NCI-H1092 (cell line): ENCODE measurements at regions not wholly inside any gene's neighbourhood (a gene's known extent, or its start where the extent isn't known, plus 50 kb on each side); places are given as distances from the start of the nearest gene placed in this dataset.
A peak's percentile ranks its signal among the peaks of the same experiment; 100 is the strongest.
"Not testable (repeated sequence)": the region's sequence is repeated elsewhere in the genome, so short reads cannot be mapped to it uniquely, and the experiment has no call there.

Source experiments
- DNase-seq: peaks from one replicate; lab custom pipeline; 2025; lab: John Stamatoyannopoulos, UW

DNA sequence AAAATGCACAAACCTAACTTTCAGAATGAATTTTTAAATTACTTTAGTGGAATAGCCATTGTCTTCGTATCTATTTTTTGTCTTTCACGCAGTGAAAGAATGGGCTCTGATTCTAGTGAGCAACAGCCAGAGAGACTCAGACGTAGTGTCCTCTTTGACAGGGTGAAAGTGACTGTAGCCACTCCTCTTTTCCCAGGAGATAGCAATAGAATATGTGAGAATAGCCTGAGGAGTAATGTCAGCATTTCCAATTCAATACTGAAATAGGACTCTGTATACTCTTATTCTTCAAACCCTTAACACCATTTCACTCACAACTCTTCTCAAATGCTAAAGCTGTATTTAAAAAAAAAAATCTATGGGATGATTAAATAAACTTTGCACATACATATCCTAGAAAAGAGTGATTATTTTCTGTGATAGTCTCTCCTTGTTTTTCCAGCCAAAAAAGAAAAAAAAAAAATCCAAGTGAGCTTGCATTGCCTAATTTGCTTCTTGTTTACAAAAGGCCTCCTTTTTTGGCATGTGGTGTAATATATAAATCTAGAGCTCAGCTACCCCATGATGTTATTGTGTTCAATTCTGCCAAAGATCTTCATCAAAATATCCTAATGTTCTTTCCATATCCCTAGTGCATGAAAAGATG is 626.1 kb upstream of the SLITRK6 start:
- DNase-seq: no peak

DNA sequence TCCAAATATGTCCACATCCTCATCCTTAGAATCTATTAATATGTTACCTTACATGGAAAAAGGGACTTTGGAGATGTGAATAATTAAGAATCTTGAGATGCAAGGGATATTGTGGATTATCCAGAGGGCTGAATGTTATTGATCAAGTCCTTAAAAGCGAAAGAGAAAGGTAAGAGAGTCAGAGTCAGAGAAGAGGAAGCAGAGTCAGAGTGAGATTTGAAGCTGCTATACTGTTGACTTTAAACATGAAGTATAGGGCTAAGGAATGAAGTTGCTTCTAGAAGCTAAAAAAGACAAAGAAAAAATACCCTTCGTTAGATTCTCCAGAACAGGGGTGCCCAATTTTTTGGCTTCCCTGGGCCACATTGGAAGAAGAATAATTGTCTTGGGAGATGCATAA is 627.2 kb upstream of the SLITRK6 start:
- DNase-seq: no peak

DNA sequence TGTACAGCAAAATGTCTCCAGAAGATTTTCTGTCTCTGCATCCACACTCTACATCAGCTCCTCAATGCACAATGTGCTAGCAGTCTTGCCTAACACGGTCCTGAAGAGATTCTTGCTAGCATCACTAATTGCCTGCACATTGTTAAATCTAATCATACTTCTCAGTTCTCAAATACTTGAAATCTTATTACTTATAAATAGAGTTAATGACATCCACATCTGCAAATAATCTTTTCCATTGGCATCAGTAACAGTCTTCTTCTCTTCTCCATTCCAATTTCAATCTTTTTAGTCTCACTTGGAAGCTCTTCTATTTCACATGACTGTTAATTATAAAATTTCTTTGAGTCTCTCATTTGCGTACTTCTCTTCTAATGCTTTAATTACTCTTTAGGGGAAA is 630.5 kb upstream of the SLITRK6 start:
- no peak for DNase-seq

DNA sequence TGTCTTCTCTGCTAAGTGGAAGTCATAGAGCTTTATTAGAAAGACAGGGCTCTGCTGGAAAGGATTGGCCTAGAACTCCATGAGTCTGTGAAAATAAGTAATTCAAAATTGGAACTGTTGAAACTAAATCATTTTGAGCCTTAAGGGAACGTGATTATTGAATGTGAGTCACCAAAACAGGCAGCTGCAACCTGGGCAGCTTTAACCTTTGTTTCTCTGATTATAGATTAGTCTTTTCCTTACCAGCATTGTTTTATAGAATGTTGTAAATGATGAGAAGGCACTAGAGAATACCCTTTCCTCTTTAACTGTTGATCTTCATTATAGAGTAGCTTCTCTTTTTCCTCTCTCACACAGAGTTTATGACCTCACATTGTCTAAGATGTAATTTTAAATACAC is 638.8 kb upstream of the SLITRK6 start:
- no peak for DNase-seq

DNA sequence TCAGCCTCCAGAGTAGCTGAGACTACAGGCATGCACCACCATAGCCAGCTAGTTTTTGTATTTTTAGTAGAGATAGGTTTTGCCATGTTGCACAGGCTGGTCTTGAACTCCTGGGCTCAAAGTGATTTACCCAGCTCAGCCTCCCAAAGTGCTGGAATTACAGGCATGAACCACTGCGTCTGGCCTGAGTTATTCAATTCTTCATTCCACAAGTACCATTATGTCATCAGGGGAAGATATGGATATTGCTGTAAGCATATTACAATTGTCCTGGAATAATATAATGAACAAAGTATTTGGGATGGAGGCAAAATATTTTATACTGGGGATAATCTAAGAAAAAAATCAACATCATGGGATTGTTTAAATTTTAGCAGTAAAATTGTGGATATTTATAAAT is 646.0 kb upstream of the SLITRK6 start:
- no peak for DNase-seq

DNA sequence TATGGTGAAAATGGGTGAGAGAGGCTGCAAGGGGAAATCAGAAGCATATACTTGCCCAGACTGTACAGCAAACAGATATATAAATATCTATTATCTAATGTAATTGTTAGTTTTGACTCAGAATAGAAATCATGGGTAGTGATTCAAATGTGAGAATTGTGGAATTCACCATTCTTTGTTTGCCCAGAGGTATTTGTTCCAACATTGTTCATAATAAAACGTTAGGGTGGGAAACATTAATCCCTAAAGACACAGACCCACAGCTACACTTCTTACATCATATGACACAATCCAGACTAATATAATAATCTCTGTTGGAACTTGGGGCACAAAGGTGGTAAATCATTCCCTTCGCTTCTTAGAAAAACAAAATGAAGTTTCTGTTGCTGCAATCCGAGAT is 646.5 kb upstream of the SLITRK6 start:
- DNase-seq: no peak

DNA sequence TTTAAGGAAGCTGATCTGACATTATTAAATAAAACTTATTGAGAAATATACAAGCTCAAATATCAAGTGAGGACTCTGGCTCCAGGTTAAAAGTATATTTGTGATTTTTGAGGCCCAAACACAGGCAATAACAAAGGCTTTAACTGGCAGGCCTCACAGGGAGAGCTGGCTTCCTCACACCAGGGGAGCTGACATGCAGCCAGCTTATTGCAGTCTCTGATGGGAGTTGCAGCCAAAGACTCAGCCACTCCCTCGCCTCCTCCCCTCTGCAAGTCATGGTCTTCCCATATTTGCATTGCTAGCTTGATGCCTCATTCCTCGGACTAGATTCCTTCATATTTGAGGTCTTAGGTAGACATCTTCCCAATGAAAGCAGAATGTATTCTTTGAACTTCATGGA is 647.1 kb upstream of the SLITRK6 start:
- DNase-seq: no peak

DNA sequence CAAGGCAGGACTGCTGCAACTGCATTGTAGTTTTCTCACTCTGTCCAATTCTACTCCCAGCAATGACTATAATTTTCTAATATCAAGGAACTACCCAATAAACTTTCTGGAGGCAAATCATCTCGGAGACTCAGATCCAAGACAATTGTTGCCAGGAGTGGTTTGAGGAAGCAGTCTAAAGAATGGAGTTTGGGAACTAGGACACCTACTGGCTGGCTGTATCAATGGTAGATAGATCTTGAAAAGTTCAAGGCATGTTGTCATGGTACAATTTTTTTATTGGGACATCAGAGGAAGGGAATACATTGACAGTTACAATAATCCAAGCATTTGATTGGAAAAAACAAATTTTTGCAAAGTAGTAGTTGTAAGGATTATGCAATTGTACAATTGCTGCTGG is 648.3 kb upstream of the SLITRK6 start:
- no peak for DNase-seq

DNA sequence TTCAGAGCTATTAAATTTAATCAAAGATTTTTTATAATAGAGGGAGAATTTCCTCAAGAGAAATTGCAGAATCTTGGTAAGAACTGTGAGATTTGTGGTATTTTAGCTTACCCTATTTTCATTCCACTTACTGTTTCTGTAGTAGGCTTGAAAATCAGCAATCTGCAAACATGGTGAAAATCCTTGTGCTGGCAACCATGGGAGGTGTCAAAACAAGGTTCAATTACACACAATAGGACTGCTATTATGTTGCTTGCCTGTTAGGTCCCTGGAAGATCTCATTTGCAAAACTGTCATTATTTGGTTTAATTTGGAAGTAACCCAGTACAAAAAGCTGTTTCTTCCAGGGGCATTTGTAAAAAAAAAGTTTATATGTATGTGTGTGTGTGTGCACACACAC is 662.8 kb upstream of the SLITRK6 start:
- DNase-seq: no peak

DNA sequence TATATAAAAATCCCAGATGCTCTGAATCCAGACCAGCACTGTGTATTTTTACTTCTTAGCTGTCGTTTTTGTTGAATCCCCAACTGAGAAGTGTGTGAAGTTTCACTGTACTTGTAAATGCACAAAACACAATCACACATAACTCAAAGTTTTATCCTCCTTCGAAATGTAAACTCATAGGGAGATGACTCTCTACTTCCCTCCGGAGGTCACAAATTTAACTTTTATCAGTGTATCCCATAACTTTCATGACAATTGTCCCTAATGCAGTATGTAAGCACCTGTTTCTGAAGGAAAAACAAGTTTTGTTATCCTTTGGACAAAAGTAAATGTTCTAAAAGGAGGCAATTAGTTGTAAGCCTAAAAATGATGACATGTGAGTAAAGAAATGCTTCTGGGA is 665.0 kb upstream of the SLITRK6 start:
- DNase-seq: no peak

DNA sequence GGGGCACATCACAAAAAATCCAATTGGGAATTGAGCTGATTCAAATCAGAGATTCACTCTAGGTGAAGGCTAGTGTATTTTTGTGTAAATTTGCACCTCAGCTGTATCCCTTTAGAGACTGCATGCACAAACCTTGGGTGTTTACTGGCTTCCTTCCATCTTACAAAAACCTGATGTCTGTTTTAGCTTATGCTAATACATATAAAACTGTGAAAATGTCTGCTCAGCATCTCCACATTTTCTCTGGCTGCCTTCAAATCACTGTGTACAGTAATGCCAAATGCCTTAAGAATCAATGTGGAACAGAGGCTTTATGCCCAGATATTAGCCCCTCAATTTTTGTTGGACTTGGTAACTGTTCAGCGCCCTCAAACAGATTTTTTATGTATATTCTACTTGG is 675.8 kb upstream of the SLITRK6 start:
- DNase-seq: no peak

DNA sequence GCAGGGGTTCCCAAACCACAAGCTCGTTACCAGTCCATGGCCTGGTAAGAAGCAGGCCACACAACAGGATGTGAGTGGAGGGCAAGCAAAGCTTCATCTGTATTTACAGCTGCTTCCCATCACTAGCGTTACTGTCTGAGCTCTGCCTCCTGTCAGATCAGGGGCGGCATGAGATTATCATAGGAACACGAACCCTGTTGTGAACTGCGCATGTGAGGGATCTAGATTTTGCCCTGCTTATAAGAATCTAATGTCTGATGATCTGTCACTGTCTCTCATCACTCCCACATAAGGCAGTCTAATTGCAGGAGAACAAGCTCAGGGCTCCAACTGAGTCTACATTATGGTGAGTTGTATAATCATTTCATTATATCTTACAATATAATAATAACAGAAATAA is 677.4 kb upstream of the SLITRK6 start:
- DNase-seq: no peak

DNA sequence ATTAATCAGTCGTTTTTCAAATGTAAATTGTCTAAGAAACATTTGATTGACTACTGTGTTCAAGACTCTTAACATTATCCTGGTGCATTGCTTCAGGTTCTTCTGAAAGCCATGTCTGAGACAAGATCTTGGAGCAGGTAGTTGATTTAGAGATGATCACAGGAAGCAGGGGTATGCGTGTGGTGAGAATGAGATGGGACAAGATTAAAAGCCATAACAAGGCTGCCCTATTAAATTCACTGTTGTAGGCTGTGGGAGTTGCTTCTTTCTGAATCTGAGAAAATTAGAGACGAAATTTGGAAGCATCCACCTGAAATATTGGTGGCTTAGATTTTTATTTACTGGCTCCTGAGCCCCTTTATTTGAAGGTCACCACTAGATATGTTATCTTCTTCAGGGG is 687.4 kb upstream of the SLITRK6 start:
- DNase-seq: no peak

DNA sequence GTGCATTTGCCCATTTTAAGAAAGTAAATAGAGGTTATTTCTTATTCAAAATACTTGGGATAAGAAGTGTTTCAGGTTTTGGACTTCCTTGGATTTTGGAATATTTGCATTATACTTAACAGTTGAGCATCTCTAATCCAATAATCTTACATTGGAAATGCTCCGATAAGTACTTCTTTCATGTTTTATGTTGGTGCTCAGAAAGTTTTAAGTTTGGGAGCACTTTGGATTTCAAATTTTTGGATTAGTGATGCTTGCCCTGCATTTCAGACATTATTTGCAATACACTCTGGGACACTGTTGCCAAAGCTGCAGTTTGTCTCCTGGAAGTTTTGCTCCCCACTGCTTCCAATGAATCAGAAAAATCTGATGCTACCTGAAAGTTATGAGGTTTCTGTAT is 691.9 kb upstream of the SLITRK6 start:
- DNase-seq: no peak

DNA sequence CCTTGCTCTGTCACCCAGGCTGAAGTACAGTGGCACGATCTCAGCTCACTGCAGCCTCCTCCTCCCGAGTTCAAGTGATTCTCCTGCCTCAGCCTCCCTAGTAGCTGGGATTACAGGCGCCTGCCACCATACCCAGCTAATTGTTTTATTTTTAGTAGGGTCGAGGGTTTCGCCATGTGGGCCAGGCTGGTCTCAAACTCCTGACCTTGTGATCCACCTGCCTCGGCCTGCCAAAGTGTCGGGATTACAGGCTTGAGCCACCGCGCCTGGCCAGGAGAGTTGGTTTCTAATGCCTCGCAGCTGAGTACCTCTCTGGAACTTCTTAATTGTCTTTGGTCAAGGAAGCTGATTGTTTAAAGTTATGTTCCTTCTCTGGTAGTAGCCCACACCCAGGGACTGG is 702.7 kb upstream of the SLITRK6 start:
- DNase-seq: not testable (repeated sequence)

DNA sequence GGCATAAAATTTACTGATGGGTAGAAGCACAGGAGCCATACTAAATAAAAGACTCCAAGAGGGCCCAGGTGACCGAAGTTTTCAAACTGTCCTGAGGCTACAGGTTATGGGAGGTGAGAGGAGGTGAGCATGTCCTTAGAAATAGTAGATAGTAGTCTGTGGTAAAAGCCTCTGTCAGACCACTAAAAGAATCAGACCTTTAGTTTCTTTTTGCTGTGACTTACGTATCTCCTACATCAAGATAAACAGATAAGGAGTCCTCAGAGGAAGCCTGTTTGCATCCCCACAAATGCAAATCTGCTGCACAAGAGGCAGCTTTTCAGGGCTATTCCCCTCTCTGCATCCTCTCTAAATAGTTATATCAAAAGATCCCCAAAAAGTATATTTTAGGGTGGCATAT is 711.6 kb upstream of the SLITRK6 start:
- no peak for DNase-seq

DNA sequence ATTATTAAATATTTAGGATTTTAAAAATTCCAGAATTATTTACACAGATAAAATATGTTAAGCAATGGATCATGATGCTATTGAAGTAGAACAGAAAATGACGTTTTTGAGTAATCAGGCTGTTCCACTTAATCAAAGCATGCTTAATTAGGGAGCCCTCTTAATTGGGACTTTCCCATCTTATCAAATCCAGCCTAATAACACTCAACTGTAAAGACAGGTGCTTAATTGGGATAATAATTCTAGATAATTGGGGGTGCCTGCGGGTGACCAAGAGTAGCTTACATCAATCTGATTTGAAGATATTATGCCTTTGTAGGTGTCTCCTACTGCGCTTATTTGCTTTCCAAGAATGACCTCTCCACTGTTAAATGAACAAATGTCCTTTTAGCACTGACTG is 742.2 kb upstream of the SLITRK6 start:
- no peak for DNase-seq

DNA sequence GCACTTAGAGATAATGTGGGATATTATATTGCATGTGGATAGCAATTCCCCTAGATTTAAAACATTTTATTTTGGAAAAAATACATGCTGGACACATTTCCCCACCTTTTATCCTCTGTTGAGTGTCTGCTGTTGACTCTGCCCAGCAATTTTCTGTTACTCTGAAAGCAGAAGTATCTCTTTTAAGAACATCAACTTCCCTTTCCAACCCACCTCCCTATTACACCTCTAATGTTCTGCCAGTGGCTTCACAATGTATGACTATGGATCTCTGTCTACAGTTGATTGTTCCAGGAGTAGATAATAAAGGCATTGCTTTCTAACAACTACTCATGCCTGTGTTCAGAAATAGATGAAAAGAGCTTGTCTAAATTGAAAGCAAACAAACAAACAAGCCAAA is 754.8 kb upstream of the SLITRK6 start:
- DNase-seq: no peak

DNA sequence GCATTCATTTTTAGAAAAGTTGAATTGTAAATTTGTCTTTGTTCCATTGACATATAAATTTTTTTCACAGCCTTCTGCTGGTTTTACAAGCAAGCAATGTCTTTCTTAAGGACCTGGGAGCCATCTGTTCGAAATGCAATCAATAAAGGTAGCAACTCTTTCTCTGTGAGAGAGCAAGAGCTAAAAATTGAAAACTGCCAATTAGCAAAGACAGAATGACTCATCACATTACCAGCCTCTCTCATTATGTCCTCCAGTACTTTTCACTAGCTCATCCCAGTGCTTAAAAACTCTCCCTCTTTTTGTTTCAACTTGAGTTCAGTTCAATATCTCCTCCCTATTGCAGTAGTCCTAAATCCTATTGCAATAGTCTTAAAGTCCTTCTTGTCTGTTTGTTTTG is 760.7 kb upstream of the SLITRK6 start:
- peak; percentile 21 for DNase-seq

DNA sequence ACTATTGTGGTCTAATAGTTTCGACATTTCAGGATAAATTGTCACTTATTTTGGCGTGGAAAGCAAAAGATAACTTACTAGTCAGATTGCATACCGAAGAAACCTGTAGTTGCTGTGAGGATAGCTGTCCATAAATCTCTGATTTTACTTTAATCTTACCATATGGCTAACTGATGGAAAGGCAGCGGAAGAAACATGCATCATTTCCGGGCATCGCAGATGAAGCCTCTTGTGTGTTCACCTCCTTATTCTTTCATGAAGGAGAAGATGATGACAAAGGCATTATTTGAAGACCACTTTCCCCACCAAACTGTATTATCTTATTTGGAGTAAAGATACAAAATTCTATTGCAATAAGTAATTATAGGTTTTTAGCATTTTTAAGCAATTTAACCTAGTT is 763.6 kb upstream of the SLITRK6 start:
- DNase-seq: no peak

DNA sequence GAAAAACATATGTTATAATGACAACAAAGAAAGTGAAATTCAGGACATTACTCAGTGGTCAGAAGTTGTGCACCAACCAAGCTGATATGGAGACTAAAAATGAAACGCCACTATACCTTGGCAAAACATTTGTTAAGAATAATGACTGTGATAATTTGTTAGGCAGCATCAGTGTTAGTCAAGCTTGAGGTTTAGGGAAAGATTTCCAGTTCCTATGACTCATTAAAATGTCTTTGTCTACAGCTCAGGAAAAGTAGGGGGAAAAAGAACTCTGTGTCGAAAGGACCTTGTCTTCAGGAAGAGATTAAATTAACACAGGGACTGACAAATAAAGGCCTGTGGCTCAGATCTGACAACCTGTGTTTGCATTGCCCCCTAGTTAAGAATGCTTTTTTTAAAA is 764.1 kb upstream of the SLITRK6 start:
- DNase-seq: no peak

DNA sequence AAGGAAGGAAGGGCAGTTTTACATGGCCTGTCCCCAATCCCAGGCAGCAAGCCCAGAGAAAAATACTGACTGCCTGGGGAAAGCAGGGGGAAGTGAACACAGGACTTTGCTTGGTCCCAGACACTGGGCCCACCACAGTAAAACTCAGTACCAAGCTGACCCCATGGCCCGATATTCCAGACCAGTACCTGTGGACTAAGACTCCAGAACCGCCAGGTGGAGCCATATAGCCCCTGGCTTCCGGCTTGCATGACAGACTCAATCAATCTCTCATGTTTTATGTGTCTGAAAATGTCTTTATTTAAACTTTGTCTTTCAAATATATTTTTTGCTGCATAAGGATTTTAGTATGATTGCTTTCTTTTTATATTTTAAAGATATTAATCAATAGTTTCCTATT is 767.9 kb upstream of the SLITRK6 start:
- no peak for DNase-seq

DNA sequence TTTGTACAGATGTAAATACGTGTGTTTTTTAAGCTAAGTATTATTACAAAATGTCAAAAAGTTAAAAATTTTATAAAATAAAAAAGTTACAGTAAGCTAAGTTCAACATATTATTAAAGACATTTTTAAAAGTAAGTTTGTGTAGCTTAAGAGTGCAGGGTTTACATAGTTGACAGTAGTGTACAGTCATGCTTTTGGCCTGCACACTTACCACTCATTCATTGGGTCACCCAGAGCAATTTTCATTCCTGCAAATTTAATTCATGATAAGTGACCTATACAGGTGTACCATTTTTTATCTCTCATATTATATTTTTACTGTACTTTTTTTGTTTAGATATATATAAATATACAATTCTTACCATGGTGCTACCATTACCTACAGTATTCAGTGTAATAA is 769.9 kb upstream of the SLITRK6 start:
- DNase-seq: no peak

DNA sequence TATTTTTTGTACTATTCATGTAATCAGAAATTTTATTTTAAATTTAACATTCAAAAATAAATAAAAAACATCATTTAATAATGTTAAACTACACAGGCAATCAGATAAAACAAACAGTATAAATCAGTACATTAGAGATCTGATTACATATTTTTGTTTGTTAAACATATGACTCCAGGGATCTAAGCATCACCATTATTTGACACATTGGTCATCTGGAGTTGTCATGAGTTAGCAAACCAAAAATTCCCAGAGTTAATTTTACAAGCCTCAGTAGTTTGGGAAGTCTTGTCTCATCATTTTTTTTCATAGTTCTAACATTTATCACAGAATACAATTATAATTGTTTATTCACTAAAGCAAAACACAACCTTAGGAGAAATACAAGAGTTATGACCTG is 770.8 kb upstream of the SLITRK6 start:
- no peak for DNase-seq

DNA sequence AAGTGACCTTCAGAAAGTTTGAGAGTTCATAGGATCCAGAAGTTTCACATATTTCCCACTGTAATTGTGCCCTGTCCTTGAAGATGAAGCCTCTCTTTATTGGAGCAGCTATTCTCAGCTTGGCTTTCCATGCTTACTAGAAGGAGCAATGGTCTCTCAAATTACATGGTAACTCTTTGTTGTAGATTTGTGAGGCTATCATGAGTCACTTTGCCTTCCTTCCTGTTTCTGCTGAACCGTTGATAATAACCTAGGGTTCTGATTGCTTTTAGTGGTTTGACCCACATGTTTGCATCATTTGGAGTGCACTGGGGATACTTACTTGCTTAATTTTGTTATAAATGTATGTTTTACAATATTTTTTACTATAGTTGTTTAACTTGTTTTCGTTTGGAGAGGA is 772.9 kb upstream of the SLITRK6 start:
- no peak for DNase-seq
